ENCODE measurements at regions not wholly inside any gene's neighbourhood (a gene's known extent, or its start where the extent isn't known, plus 50 kb on each side); places are given as distances from the start of the nearest gene placed in this dataset.

- Histone ChIP-seq H3K9me3 (no peaks in the 10 kb centered on the region), H3K36me3 (no peaks in the 10 kb centered on the region), H3K27me3 (peaks cover 3% of the 10 kb centered on the region), H3K4me3 (ENCODE audit: low read depth in 1 of 2, low read length in 1 of 2) (no peak overlapping the region), H3K27ac (no peak overlapping the region), H3K4me1 (ENCODE audit: control insufficient read depth in 1 of 2, insufficient read depth in 1 of 2, low read depth in 1 of 2, low read length in 1 of 2) (no peaks in the 10 kb centered on the region)
- no peak for TF ChIP-seq CTCF (IDR thresholded peaks at IDR 0.05)
Measured at GRCh38 chr12:13367973-13368372, 171.4 kb downstream of the EMP1 start.

- no peak for TF ChIP-seq CTCF (IDR thresholded peaks at IDR 0.05)
- Histone ChIP-seq H3K27ac (no peak overlapping the region), H3K9me3 (no peaks in the 10 kb centered on the region), H3K36me3 (no peaks in the 10 kb centered on the region), H3K4me1 (ENCODE audit: control insufficient read depth in 1 of 2, insufficient read depth in 1 of 2, low read depth in 1 of 2, low read length in 1 of 2) (no peaks in the 10 kb centered on the region), H3K4me3 (ENCODE audit: low read depth in 1 of 2, low read length in 1 of 2) (no peak overlapping the region), H3K27me3 (peaks cover under 1% of the 10 kb centered on the region)
Measured at GRCh38 chr12:13365748-13366366, 169.3 kb downstream of the EMP1 start.

- Histone ChIP-seq H3K4me3 (ENCODE audit: low read depth in 1 of 2, low read length in 1 of 2) (no peak overlapping the region), H3K36me3 (no peaks in the 10 kb centered on the region), H3K27me3 (peaks cover 35% of the 10 kb centered on the region), H3K27ac (no peak overlapping the region), H3K9me3 (no peaks in the 10 kb centered on the region), H3K4me1 (ENCODE audit: control insufficient read depth in 1 of 2, insufficient read depth in 1 of 2, low read depth in 1 of 2, low read length in 1 of 2) (no peaks in the 10 kb centered on the region)
- no peak for TF ChIP-seq CTCF (IDR thresholded peaks at IDR 0.05)
Measured at GRCh38 chr12:13362260-13362841, 165.8 kb downstream of the EMP1 start.

- H3K27me3 ChIP-seq: peaks cover 56% of the 10 kb centered on the region
- no peak overlapping the region for H3K4me3 ChIP-seq (ENCODE audit: low read depth in 1 of 2, low read length in 1 of 2)
- H3K9me3 ChIP-seq: no peaks in the 10 kb centered on the region
- H3K4me1 ChIP-seq (ENCODE audit: control insufficient read depth in 1 of 2, insufficient read depth in 1 of 2, low read depth in 1 of 2, low read length in 1 of 2): no peaks in the 10 kb centered on the region
- TF ChIP-seq CTCF (IDR thresholded peaks at IDR 0.05): no peak
- no peaks in the 10 kb centered on the region for H3K36me3 ChIP-seq
- H3K27ac ChIP-seq: no peak overlapping the region
Measured at GRCh38 chr12:13359636-13360035, 163.1 kb downstream of the EMP1 start.

- peaks cover 64% of the 10 kb centered on the region for H3K27me3 ChIP-seq
- no peaks in the 10 kb centered on the region for H3K9me3 ChIP-seq
- H3K36me3 ChIP-seq: no peaks in the 10 kb centered on the region
- no peak overlapping the region for H3K4me3 ChIP-seq (ENCODE audit: low read depth in 1 of 2, low read length in 1 of 2)
- H3K27ac ChIP-seq: no peak overlapping the region
- TF ChIP-seq CTCF (IDR thresholded peaks at IDR 0.05): no peak
- H3K4me1 ChIP-seq (ENCODE audit: control insufficient read depth in 1 of 2, insufficient read depth in 1 of 2, low read depth in 1 of 2, low read length in 1 of 2): no peaks in the 10 kb centered on the region
Measured at GRCh38 chr12:13358391-13358905, 161.9 kb downstream of the EMP1 start.
